HG02970 (cell line): ENCODE measurements at regions not wholly inside any gene's neighbourhood (a gene's known extent, or its start where the extent isn't known, plus 50 kb on each side); places are given as distances from the start of the nearest gene placed in this dataset.

Experiments
- ATAC-seq: cut with Tn5 transposase; IDR thresholded peaks from one replicate; pipeline ENCODE4 v1.9.1; 2021; ENCODE audit warnings: mild to moderate bottlenecking, moderate library complexity, moderate number of reproducible peaks; ENCODE audit not compliant: unreplicated experiment, low FRiP score

GRCh38 chr1:95953015-95953414 lies 719.0 kb downstream of the RWDD3 start:
- ATAC-seq: no peak

DNA sequence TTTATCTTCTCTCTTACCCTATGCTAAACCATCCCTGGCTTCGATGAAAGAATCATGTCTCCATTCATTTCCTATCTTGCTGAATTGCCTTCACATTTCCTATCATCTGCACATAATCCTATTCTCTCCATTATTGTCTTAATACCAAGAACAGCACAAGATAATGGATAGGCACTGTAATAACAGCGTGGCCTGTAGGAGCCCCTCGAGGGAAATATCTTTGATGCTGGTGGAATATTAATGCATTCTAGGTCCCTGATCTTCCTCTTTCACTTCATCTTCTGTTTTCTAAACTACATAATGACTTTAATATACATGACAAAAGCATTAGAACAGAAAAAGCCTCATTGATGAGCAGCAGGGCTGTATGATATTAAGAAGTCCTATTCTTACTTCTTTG lies 720.6 kb downstream of the RWDD3 start:
- ATAC-seq: no peak

DNA sequence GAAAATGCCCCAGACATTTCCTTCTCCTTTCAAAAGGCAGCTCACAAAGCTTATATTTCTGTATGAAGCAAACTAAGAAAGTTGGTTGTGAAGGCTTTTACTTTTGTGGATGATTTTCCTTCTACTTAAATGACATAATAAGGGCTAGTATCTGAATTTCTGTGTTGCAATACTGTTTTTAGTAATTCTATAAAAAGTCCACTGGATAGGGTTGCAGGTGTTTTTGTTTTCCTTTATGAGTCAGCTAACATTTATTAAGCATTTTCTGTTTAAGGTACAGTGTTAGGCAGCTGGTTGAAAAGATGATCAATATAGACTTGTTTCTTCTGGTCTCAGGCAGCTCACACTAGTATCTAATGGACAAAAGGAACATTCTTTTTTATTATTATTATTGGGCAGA lies 722.2 kb downstream of the RWDD3 start:
- no peak for ATAC-seq

GRCh38 chr1:95957748-95958147 lies 723.7 kb downstream of the RWDD3 start:
- ATAC-seq: no peak

DNA sequence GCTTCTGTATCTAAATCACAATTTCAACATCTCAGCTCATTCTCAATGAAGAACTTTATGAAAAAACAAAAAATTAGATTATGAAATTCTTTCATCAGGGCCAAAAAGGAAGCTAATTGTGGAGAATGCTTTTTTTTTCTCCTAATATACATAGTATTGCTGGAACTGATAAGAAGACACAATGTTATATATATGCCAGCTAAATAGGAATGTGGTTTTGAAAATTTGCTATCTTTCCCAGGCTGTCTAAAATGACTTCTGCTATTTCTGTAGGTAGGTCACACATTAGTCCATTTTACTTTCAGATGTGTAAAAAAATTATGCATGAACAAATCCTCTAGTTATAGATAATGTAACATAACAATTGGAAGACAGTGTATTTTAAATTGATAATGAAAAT lies 732.9 kb downstream of the RWDD3 start:
- no peak for ATAC-seq

GRCh38 chr1:95974586-95974985 lies 740.6 kb downstream of the RWDD3 start:
- ATAC-seq: no peak

GRCh38 chr1:95982711-95983110 lies 738.9 kb upstream of the PTBP2 start:
- no peak for ATAC-seq

GRCh38 chr1:95983831-95984230 lies 737.8 kb upstream of the PTBP2 start:
- no peak for ATAC-seq

- ATAC-seq: no peak
Measured at GRCh38 chr1:95984798-95985374, 736.7 kb upstream of the PTBP2 start.

DNA sequence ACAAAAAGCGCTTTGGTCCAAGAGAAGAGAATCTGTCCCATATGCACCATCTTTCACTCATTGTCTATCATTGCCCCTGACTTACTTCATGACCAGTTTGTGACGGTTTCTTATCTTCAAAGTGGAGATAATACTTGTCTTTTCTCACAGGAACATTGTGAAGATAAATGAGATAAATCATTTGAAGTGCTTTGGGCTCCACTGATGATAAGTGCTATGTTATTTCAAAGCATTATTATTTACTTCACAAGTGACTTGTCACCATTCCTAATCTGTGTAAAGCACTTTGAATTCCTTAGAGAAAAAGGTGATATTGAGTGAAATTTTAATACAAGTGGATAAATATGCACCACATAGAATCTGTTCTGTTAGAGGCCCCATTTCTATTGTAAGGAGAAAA lies 731.6 kb upstream of the PTBP2 start:
- ATAC-seq: no peak

DNA sequence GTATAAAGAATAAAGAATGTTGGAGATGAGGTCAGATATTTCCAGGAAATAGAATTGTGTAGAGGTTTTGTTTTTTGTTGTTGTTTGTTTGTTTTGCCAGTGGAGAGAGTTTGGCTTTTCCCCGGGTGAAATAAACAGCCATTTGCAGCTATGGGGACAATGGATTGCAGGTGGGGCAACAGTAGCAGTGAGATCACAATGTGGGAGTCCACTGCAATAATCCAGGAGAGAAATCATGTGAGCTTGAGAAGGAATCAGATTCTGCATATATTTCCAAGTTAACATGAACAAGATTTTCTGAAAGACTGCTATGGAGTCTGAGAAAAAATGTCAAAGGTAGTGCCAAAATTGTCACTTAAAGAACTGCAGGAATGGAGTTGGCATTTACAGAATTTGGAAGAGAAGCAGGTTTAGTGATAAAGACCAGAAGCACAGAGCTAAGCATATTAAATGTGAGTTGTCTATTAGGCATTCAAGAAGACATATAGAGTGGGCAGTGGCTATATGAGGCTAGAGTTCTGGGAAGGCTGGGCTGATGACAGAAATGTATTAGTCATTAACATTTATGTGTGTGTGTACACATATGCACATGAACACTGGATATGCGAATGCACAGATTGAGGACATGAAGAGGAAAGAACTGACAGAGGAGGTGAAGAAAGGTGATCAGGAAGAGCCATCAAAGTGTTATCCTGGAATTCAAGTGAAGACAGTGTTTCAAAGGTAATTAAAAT lies 729.6 kb upstream of the PTBP2 start:
- ATAC-seq: no peak

DNA sequence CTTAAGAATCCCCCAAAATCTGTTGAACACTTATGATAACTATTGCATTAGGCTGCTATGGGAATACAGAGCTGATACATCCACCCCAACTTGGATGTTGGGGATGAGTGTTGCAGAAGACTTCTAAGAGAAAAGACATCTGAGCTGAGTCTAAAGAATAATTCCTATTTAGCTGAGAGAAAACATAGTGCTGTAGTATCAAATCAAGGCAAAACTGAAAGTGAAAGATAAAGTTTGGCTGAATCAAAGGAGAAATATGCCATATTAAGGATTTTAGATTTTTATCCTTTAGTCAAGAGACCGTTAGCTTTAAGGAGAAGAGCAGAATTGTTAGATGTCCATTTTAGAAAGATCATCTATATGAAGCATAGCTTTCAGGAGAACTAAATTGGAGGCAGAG lies 726.9 kb upstream of the PTBP2 start:
- no peak for ATAC-seq

DNA sequence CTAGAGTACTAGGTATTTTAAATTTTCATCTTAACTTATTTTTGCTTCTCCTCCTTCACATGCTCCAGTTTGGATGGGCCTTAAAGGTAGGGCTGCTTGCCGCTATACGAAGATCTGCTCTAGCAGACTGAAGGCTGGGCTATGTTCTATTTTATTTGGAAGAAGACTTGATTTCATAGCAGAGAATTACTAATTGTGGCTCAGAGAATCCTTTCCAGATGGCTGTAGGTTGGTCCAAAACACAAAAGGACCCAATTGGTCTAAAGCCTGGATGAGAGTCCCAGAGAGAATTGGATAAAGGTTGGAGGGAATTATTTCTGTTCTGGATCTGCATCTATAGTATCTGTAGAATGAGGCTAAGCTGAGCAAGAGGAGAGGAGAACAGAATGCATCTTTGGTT lies 719.4 kb upstream of the PTBP2 start:
- ATAC-seq: no peak

- ATAC-seq: no peak
Measured at GRCh38 chr1:96002969-96003964, 718.3 kb upstream of the PTBP2 start.

- ATAC-seq: no peak
Measured at GRCh38 chr1:96009831-96010434, 711.7 kb upstream of the PTBP2 start.

DNA sequence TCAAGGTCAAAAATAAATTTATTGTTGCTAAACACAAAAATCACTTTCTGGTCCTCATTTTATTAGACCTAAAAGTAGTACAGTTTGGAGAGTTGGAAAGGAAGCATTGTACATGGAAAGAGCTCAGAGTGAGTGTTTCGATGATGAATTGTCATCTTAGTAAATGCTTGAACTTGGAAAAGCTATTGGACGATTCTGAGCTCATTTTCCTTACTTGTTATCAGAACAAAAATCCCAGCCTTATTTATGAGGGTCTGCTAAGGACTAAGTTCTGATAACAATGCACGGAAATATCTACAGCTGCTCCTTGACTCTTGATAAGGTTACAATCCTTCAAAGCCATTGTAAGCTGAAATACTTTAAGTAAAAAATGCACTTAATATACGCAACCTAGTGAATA lies 710.0 kb upstream of the PTBP2 start:
- ATAC-seq: no peak

DNA sequence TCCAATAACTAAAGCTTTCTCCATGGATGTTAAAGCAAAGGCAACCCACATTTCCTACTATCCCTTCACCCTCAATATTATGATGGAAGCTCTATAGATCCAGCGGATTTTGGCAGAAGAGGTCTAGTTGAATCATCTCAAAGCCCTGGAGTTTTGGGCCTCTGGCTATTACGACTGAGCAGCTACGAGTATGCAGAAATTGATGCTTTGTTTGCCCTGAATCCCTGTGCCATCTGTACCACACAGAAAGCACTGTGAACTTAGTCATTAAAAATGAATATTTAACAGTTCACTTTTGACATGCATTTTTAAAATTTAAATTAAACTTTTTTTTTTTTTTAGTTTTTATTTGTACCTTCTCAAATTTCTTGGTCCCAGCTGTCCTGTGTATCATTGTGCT lies 705.4 kb upstream of the PTBP2 start:
- ATAC-seq: no peak

DNA sequence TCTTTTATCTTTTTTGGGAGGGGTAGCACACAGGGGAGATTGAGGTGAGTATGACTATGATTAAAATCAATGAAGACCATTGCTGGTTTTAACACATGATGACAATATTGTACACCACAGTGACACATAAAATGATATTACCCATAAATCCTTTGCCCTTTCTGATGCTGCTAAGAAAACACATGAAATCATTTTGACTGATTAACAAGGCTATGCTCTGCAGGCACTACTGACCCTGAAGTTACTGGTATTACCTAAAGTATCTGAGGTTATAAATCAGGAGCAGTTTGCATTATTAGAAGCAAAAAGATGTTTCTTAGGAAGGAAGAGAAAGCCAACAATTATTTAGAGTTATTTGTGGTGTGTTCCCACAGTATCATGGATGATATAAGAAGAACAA lies 701.2 kb upstream of the PTBP2 start:
- no peak for ATAC-seq

DNA sequence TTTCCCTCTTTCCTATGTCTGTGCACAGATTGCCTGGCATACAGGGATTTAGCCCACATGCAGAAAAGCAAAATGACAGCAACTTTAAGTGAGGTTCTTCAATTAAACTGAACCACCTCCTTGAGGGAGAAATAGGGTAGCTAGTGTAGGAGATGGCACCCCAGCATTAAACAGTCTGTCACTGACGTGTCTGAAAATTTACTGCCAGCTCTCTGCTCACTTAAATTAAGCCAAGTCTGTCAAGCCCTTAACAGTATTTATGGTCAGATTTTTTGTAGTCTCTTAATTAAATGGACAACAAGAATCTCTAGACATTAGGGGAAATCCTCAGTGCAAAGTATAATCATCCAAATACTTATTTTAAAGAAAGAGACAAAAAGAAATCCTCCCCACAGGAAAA lies 696.5 kb upstream of the PTBP2 start:
- ATAC-seq: no peak

GRCh38 chr1:96028071-96028470 lies 693.5 kb upstream of the PTBP2 start:
- no peak for ATAC-seq

DNA sequence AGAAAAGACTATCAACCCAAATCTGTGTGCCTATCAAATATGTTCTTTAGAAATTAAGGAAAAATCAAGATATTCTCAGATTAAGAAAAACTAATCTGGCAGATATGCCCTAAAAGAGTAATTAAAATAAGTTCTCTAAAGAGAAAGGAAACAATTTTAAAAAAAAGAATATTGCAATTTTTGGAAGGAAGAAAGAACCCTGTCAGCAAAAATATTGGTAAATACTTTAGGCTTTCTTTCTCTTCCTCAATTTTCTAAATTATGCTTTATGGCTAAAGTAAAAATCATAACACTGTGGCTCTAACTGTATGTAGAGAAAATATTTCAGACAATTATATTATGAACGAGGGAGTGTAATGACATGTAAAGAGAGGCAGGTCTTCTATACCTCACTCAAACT lies 691.3 kb upstream of the PTBP2 start:
- ATAC-seq: no peak
